ENCODE measurements at regions not wholly inside any gene's neighbourhood (a gene's known extent, or its start where the extent isn't known, plus 50 kb on each side); places are given as distances from the start of the nearest gene placed in this dataset.

- no peak for TF ChIP-seq CTCF (IDR thresholded peaks at IDR 0.05; ENCODE audit: low read depth, low read length, missing control alignments)
- H3K4me3 ChIP-seq (replicated peaks; ENCODE audit: low read depth, low read length), result no peak overlapping the region
- no peak for DNase-seq (ENCODE audit: extremely low read depth, low read depth)
Measured at GRCh38 chr3:145959457-145960088, 201.4 kb downstream of the PLOD2 start.

GRCh38 chr3:145963111-145963510 lies 197.9 kb downstream of the PLOD2 start:
- no peak for TF ChIP-seq CTCF (IDR thresholded peaks at IDR 0.05; ENCODE audit: low read depth, low read length, missing control alignments)
- DNase-seq (ENCODE audit: extremely low read depth, low read depth), result no peak
- no peak overlapping the region for H3K4me3 ChIP-seq (replicated peaks; ENCODE audit: low read depth, low read length)

GRCh38 chr3:145967043-145967442 lies 193.9 kb downstream of the PLOD2 start:
- no peak for DNase-seq (ENCODE audit: extremely low read depth, low read depth)
- H3K4me3 ChIP-seq (replicated peaks; ENCODE audit: low read depth, low read length), result no peak overlapping the region
- no peak for TF ChIP-seq CTCF (IDR thresholded peaks at IDR 0.05; ENCODE audit: low read depth, low read length, missing control alignments)

- no peak overlapping the region for H3K4me3 ChIP-seq (replicated peaks; ENCODE audit: low read depth, low read length)
- no peak for DNase-seq (ENCODE audit: extremely low read depth, low read depth)
- no peak for TF ChIP-seq CTCF (IDR thresholded peaks at IDR 0.05; ENCODE audit: low read depth, low read length, missing control alignments)
Measured at GRCh38 chr3:145971186-145971585, 189.8 kb downstream of the PLOD2 start.

GRCh38 chr3:145972851-145973250 lies 188.1 kb downstream of the PLOD2 start:
- TF ChIP-seq CTCF (IDR thresholded peaks at IDR 0.05; ENCODE audit: low read depth, low read length, missing control alignments), result no peak
- no peak overlapping the region for H3K4me3 ChIP-seq (replicated peaks; ENCODE audit: low read depth, low read length)
- DNase-seq (ENCODE audit: extremely low read depth, low read depth), result no peak

- no peak for DNase-seq (ENCODE audit: extremely low read depth, low read depth)
- no peak for TF ChIP-seq CTCF (IDR thresholded peaks at IDR 0.05; ENCODE audit: low read depth, low read length, missing control alignments)
Measured at GRCh38 chr3:145981056-145981455, 179.9 kb downstream of the PLOD2 start.

GRCh38 chr3:145983101-145983500 lies 177.9 kb downstream of the PLOD2 start:
- TF ChIP-seq CTCF (IDR thresholded peaks at IDR 0.05; ENCODE audit: low read depth, low read length, missing control alignments), result no peak
- no peak for DNase-seq (ENCODE audit: extremely low read depth, low read depth)

More at GRCh38 chr3:145981056-145981455, 179.9 kb downstream of the PLOD2 start:
- H3K4me3 ChIP-seq (replicated peaks; ENCODE audit: low read depth, low read length), result no peak overlapping the region

More at GRCh38 chr3:145983101-145983500, 177.9 kb downstream of the PLOD2 start:
- no peak overlapping the region for H3K4me3 ChIP-seq (replicated peaks; ENCODE audit: low read depth, low read length)
